ENCODE measurements at regions not wholly inside any gene's neighbourhood (a gene's known extent, or its start where the extent isn't known, plus 50 kb on each side); places are given as distances from the start of the nearest gene placed in this dataset.

DNA sequence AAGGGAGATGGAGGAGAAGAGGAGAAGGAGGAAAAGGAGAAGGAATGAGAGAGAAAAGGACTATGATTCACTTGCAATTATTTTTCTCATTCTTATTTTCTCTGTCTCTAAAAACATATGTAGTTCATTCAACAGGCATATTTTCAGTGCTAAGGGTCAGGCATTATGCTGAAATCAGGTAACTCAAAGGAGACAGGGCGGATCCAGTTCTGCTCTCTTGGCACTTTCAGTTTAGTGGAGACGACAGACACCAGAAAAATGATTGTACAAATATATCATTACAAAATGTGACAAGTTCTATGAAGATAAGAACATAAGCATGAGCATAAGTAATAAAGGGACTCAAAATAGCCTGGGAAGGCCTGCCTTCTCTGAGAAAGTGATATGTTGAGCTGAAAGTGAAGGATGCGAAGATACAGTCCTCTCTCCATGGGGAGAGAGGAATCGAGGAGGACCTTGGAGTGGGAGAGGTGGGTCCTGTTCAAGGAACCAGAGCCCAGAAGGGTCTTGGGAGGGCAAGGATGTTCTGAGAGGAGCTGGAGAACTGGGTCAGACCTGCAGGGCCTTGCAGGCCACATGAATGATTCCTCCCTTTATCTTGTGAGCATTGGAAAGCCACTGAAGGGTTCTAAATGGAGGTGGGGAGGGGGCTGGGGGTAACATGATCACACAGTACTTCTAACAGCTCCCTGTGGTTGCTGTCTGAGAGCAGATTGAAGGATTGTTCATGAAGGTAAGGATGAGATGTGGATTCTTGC, 58.6 kb upstream of the TMEM17 start:
- Mint-ChIP-seq H3K9me3 (no peaks in the 10 kb centered on the region), H3K27me3 (ENCODE audit: low read depth) (peaks cover 13% of the 10 kb centered on the region), H3K27ac (no peak overlapping the region), H3K4me3 (no peak overlapping the region), H3K36me3 (ENCODE audit: low read depth) (no peaks in the 10 kb centered on the region), H3K4me1 (peaks cover 24% of the 10 kb centered on the region)
- TF ChIP-seq, protein P1, sequence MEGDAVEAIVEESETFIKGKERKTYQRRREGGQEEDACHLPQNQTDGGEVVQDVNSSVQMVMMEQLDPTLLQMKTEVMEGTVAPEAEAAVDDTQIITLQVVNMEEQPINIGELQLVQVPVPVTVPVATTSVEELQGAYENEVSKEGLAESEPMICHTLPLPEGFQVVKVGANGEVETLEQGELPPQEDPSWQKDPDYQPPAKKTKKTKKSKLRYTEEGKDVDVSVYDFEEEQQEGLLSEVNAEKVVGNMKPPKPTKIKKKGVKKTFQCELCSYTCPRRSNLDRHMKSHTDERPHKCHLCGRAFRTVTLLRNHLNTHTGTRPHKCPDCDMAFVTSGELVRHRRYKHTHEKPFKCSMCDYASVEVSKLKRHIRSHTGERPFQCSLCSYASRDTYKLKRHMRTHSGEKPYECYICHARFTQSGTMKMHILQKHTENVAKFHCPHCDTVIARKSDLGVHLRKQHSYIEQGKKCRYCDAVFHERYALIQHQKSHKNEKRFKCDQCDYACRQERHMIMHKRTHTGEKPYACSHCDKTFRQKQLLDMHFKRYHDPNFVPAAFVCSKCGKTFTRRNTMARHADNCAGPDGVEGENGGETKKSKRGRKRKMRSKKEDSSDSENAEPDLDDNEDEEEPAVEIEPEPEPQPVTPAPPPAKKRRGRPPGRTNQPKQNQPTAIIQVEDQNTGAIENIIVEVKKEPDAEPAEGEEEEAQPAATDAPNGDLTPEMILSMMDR (IDR thresholded peaks at IDR 0.05; ENCODE audit: unreplicated experiment in 3 of 3) = no peak

DNA sequence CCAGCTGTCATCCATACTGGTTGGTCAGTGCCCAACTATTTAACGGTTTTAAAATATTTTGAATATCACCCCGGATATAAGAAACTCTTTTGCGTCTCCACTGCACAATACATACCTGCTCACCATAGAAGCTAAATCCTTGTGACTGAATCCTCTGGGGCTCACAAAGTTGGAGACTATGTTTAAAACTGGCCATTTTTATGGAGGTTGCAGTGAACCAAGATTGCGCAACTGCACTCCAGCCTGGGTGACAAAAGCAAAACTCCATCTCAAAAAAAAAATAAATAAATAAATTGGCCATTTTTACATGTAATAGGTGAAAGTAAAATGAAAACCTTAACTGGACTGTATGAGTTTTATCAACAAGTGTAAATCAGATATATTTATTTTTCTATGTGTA, 55.6 kb upstream of the TMEM17 start:
- H3K27me3 Mint-ChIP-seq (ENCODE audit: low read depth) = no peaks in the 10 kb centered on the region
- peaks cover 3% of the 10 kb centered on the region for H3K9me3 Mint-ChIP-seq
- H3K4me3 Mint-ChIP-seq = no peak overlapping the region
- H3K27ac Mint-ChIP-seq = no peak overlapping the region
- no peaks in the 10 kb centered on the region for H3K36me3 Mint-ChIP-seq (ENCODE audit: low read depth)
- TF ChIP-seq, protein P1 (IDR thresholded peaks at IDR 0.05; ENCODE audit: unreplicated experiment in 3 of 3) = no peak
- H3K4me1 Mint-ChIP-seq = peaks cover 8% of the 10 kb centered on the region

DNA sequence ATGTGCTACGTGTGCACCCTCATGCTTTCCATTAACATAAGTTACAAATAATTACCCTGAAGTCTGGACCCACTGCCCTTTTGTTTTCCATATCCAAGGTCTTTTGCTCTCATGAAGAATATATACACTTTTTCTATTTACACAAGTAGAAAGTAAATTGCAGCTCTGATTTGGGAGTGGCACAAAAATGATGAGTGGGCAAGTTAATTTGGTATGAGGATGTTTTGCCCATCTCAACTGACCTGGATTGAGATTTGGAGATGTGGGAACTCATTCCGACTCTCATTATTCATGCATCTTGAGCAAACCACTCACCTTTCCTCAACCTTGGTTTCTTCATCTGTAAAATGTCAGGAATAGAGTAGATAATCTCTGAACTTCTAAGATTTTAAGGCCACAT, 53.6 kb upstream of the TMEM17 start:
- TF ChIP-seq, protein P1 (IDR thresholded peaks at IDR 0.05; ENCODE audit: unreplicated experiment in 3 of 3) = no peak
- no peaks in the 10 kb centered on the region for H3K36me3 Mint-ChIP-seq (ENCODE audit: low read depth)
- peaks cover 5% of the 10 kb centered on the region for H3K4me1 Mint-ChIP-seq
- H3K4me3 Mint-ChIP-seq = no peak overlapping the region
- no peak overlapping the region for H3K27ac Mint-ChIP-seq
- peaks cover 3% of the 10 kb centered on the region for H3K9me3 Mint-ChIP-seq
- H3K27me3 Mint-ChIP-seq (ENCODE audit: low read depth) = no peaks in the 10 kb centered on the region

DNA sequence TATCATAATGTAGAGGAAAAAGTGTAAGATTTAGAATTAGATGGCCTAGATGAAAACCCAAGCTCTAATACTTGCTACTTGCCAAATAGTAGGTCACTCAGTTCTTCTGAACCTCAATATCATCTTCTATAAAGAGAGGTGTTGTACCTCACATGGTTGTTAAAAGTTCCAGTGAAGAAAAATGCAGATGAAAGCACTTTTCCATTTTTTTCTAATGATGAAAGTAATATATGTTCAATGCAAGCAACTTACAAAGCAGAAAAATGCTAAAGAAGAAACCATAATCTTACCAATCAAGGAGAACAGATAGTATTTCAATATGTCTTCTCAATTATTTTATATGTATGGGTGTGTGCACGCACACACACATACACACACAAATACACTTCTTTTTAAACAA, 52.7 kb upstream of the TMEM17 start:
- TF ChIP-seq, protein P1 (IDR thresholded peaks at IDR 0.05; ENCODE audit: unreplicated experiment in 3 of 3) = no peak
- Mint-ChIP-seq H3K4me3 (no peak overlapping the region), H3K27ac (no peak overlapping the region), H3K4me1 (peaks cover 5% of the 10 kb centered on the region), H3K36me3 (ENCODE audit: low read depth) (no peaks in the 10 kb centered on the region), H3K27me3 (ENCODE audit: low read depth) (no peaks in the 10 kb centered on the region), H3K9me3 (peaks cover 3% of the 10 kb centered on the region)

DNA sequence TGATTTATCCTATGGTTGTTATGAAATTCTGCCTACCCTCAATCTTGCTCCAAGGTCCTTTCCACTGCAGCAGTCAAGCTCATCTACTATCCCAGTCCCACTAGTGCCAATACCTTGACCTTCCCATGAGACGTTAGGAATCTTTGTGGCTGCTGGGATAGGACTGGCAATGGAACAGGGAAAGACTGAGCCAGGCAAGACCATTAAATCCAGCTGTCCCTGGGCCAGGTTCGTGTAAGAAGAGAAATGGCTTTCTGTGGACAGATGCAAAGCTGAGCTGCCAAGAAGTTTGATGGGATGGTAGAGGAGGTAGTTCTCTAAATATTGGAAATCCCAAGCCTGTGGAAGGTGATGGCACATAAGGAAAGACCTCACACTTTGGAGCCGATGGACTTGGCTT, 50.1 kb upstream of the TMEM17 start:
- H3K27me3 Mint-ChIP-seq (ENCODE audit: low read depth) = no peaks in the 10 kb centered on the region
- H3K4me1 Mint-ChIP-seq = peaks cover 5% of the 10 kb centered on the region
- H3K4me3 Mint-ChIP-seq = no peak overlapping the region
- H3K27ac Mint-ChIP-seq = peak overlapping the region in 1 of 3 experiments; percentile 21
- TF ChIP-seq, protein P1 (IDR thresholded peaks at IDR 0.05; ENCODE audit: unreplicated experiment in 3 of 3) = no peak
- H3K36me3 Mint-ChIP-seq (ENCODE audit: low read depth) = no peaks in the 10 kb centered on the region
- H3K9me3 Mint-ChIP-seq = peaks cover 3% of the 10 kb centered on the region
